Fibroblast of villous mesenchyme (primary cell): ENCODE measurements at regions not wholly inside any gene's neighbourhood (a gene's known extent, or its start where the extent isn't known, plus 50 kb on each side); places are given as distances from the start of the nearest gene placed in this dataset.

ENCODE experiments used
- DNase-seq: peaks from one replicate; pipeline ENCODE4 v3.0.0-alpha.2; 2010; ENCODE audit warnings: low read depth
- H3K4me3 ChIP-seq: 2 replicates; pipeline ENCODE4 v1.5.1; 2011; ENCODE audit warnings: low read depth, mild to moderate bottlenecking, low read length
- TF ChIP-seq, protein P1 (sequence below): IDR thresholded peaks from 2 replicates; pipeline ENCODE4 v1.5.1; 2012; ENCODE audit warnings: low read depth, mild to moderate bottlenecking, low read length; ENCODE audit not compliant: insufficient read depth

DNA sequence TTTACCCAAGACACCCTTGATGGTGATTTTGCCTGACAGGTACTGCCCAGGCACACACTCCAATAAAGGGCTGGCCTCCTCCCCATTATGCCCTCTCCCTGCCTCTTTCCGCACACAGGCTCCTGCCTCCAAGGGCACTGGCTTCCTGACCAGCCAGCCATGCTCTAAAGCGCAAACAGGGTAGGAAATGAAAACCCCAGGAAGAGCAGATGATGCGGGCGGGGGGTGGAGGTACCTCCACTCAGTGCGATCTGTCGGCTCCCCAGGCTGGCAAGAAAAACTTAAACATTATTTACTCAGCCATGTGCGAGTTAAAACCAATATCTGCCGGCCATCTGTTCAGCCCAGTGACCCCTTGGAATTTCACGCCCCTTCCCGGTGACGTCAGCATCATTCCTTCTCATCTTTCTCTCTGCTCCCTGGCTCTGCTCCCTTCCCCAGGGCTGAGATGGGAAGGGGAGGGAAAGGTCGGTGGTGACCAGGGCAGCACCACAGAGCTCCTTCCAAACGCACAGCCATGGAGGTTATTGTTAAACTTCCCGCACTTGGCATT lies 262.5 kb downstream of the CBLN1 start:
- TF ChIP-seq, protein P1, sequence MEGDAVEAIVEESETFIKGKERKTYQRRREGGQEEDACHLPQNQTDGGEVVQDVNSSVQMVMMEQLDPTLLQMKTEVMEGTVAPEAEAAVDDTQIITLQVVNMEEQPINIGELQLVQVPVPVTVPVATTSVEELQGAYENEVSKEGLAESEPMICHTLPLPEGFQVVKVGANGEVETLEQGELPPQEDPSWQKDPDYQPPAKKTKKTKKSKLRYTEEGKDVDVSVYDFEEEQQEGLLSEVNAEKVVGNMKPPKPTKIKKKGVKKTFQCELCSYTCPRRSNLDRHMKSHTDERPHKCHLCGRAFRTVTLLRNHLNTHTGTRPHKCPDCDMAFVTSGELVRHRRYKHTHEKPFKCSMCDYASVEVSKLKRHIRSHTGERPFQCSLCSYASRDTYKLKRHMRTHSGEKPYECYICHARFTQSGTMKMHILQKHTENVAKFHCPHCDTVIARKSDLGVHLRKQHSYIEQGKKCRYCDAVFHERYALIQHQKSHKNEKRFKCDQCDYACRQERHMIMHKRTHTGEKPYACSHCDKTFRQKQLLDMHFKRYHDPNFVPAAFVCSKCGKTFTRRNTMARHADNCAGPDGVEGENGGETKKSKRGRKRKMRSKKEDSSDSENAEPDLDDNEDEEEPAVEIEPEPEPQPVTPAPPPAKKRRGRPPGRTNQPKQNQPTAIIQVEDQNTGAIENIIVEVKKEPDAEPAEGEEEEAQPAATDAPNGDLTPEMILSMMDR: no peak
- no peak overlapping the region for H3K4me3 ChIP-seq
- no peak for DNase-seq

DNA sequence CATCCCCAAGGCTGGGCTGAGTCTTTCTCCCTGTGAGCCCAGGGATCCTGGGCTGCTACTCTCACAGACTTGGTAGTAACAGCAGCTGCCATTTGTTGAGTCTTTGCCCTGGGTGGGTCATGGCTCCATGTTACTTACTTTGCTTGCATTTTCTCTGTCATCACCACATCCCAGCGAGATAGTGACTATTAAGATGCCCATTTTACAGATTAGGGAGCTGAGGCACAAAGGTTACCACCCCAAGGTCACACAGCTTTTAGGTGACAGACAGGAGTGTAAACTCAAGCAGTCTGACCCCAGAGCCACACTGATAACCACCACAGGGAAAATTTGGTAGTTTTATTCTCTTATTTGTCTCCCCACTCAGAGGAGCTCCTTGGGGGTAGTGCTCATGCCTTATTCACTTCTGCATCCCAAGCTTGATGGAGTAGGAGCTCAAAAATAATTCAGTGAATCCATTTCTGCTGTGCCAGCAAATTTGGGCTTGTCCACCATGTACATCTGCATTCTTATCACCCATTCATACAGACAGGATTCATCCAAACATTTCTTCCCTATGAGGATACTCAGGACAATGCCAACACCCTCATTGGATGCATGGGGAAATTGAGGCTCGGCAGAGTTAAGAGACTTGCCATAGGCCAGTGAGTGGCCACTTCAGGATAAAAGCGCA lies 263.2 kb downstream of the CBLN1 start:
- no peak for DNase-seq
- no peak overlapping the region for H3K4me3 ChIP-seq
- TF ChIP-seq, protein P1: no peak

DNA sequence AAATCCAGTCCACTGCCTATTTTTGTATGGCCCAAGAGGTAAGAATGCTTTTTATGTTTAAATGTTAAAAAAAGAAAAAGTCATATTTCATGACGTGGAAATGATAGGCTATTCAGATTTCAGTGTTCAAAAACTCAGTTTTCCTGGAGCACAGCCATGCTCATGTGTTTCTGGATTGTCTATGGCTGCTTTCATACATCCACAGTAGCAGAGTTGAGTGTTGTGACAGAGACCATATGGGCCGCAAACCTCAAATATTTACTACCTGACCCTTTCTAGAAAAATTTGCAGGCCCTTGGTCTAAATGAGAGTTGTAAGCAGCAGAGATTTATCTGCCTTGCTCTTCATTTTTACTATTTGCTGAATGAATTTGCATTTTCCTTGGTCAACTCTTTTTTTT lies 264.1 kb downstream of the CBLN1 start:
- no peak for DNase-seq
- H3K4me3 ChIP-seq: no peak overlapping the region
- TF ChIP-seq, protein P1: no peak

DNA sequence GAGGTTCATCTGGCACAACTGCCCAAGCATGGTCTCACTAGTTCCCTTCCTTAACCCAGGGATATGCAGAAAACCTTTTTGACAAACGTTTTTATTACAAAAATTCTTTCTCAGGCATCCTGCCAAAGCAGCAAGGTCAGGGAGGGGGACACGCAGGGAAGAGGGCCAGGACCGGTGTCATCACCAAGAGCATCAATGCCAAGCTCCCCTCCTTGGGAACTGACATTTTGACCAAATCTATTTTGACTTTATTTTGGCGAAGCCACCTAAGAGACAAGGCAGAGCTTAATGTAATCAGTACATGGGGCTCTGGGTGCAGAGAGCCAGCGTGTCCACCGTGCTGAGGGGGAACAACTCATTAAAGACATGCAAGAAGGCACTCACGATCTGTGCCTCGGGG lies 265.2 kb downstream of the CBLN1 start:
- TF ChIP-seq, protein P1: no peak
- DNase-seq: no peak
- no peak overlapping the region for H3K4me3 ChIP-seq

DNA sequence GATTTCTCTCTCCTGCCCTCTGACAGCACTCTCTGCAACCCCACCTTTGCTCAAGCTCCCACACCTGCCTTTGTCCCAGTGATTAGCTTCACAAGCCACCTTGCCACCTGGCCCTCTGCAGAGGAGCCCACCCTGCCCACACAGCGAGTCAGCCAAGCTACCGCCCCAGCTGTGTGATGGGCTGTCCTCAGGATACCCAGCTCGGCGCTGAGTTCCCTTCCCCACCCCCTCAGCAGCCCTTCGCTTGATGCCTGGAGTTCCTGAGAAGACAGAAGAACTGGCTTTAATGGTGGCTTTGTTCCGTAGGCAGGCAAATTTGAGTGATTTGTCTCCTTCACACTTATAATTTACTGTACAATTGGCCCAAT lies 266.4 kb downstream of the CBLN1 start:
- no peak for DNase-seq
- H3K4me3 ChIP-seq: no peak overlapping the region
- TF ChIP-seq, protein P1: no peak

DNA sequence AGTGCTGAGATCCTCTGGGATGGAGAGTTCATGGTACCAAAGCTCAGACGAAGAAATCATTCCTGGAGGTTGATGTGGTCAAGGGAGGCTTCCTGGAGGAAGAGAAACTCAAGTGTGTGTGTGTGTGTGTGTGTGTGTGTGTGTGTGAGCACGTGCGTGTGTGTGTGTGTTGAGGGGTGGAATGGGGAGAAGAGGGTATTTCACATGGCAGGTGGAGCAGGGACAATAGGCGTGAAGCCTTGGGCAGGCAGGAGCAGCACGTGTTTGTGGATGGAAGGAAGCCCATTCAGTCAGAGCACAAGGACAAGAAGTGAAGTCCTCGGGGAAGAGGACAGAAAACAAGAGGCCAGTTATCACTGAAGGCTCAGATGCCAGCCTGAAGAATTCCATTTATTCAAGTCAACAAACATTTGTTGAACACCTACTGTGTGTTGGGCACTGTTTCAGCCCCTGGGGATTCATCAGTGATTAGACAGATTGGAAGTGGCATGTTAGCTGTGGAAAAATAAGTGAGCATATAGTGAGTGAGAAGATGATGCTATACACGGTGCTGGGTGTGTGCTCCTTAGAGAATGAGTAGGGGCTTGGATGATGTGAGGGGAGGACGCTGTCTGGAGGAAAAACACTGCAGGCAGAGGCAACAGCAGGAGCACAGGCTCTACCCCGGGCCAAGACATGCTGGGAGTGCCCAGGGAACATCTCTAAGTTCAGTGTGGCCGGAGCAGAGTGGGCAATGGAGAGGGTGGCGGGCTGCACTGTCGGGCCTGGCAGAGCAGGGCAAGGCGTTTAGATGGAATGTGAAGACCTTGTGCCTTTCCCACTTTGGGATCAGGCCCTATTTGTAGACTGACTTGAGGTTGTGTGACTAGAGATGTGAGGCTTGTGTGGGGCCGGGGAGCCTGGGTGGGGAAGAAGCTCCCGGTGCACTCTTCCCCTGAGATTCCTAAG lies 267.1 kb downstream of the CBLN1 start:
- no peak for DNase-seq
- H3K4me3 ChIP-seq: no peak overlapping the region
- TF ChIP-seq, protein P1: no peak
